Progenitor cell of endocrine pancreas (in vitro differentiated cells): ENCODE measurements at regions not wholly inside any gene's neighbourhood (a gene's known extent, or its start where the extent isn't known, plus 50 kb on each side); places are given as distances from the start of the nearest gene placed in this dataset.

Source experiments
- DNase-seq: peaks from one replicate; pipeline ENCODE4 v3.0.0; 2021; ENCODE audit warnings: low spot score; ENCODE audit not compliant: unreplicated experiment
- H3K27ac Mint-ChIP-seq: 2 replicates; pipeline ENCODE4 v1.8.0; 2021; ENCODE audit warnings: mild to moderate bottlenecking, moderate library complexity, mixed read lengths
- H3K27me3 Mint-ChIP-seq: 2 replicates; pipeline ENCODE4 v1.8.0; 2021; ENCODE audit warnings: mixed read lengths
- H3K36me3 Mint-ChIP-seq: 2 replicates; pipeline ENCODE4 v1.8.0; 2022; ENCODE audit warnings: mixed read lengths; ENCODE audit not compliant: insufficient read depth
- H3K4me1 Mint-ChIP-seq: 2 replicates; pipeline ENCODE4 v1.8.0; 2021; ENCODE audit warnings: low read depth, mixed read lengths
- H3K4me3 Mint-ChIP-seq: 2 replicates; pipeline ENCODE4 v1.8.0; 2021; ENCODE audit warnings: low read depth, mild to moderate bottlenecking, moderate library complexity, mixed read lengths
- H3K9me3 Mint-ChIP-seq: 2 replicates; pipeline ENCODE4 v1.8.0; 2021; ENCODE audit warnings: low read depth, mixed read lengths
- CTCF ChIP-seq: fragments of 200-600 bp; sonication (generic); IDR thresholded peaks from one replicate; pipeline ENCODE4 v1.5.0; 2021; ENCODE audit warnings: antibody characterized with exemption, mild to moderate bottlenecking; ENCODE audit not compliant: unreplicated experiment

GRCh38 chr3:186464424-186465093 lies 79.6 kb downstream of the CRYGS start:
- Mint-ChIP-seq H3K4me1 (peaks cover 21% of the 10 kb centered on the region), H3K27me3 (peaks cover 37% of the 10 kb centered on the region), H3K9me3 (no peaks in the 10 kb centered on the region), H3K27ac (no peak overlapping the region), H3K4me3 (no peak overlapping the region), H3K36me3 (no peaks in the 10 kb centered on the region)
- peak; percentile 21 for TF ChIP-seq CTCF
- no peak for DNase-seq

- H3K9me3 Mint-ChIP-seq, result no peaks in the 10 kb centered on the region
- no peaks in the 10 kb centered on the region for H3K4me1 Mint-ChIP-seq
- peaks cover 47% of the 10 kb centered on the region for H3K27me3 Mint-ChIP-seq
- H3K27ac Mint-ChIP-seq, result no peak overlapping the region
- no peak for DNase-seq
- H3K4me3 Mint-ChIP-seq, result no peak overlapping the region
- no peaks in the 10 kb centered on the region for H3K36me3 Mint-ChIP-seq
- no peak for TF ChIP-seq CTCF
These were observed 83.0 kb downstream of the CRYGS start for GRCh38 chr3:186461141-186461540.

- no peak for TF ChIP-seq CTCF
- Mint-ChIP-seq H3K27ac (no peak overlapping the region), H3K36me3 (no peaks in the 10 kb centered on the region), H3K9me3 (no peaks in the 10 kb centered on the region), H3K4me3 (no peak overlapping the region), H3K27me3 (peaks cover 49% of the 10 kb centered on the region), H3K4me1 (no peaks in the 10 kb centered on the region)
- no peak for DNase-seq
These were observed 85.1 kb downstream of the CRYGS start for GRCh38 chr3:186459108-186459467.

GRCh38 chr3:186458306-186459107 lies 85.7 kb downstream of the CRYGS start:
- Mint-ChIP-seq H3K27me3 (peaks cover 44% of the 10 kb centered on the region), H3K9me3 (no peaks in the 10 kb centered on the region), H3K4me3 (no peak overlapping the region), H3K27ac (no peak overlapping the region), H3K4me1 (no peaks in the 10 kb centered on the region), H3K36me3 (no peaks in the 10 kb centered on the region)
- DNase-seq, result no peak
- TF ChIP-seq CTCF, result no peak

GRCh38 chr3:186457236-186457635 lies 86.9 kb downstream of the CRYGS start:
- no peak overlapping the region for H3K27ac Mint-ChIP-seq
- H3K27me3 Mint-ChIP-seq, result peaks cover 41% of the 10 kb centered on the region
- H3K9me3 Mint-ChIP-seq, result no peaks in the 10 kb centered on the region
- TF ChIP-seq CTCF, result no peak
- H3K4me3 Mint-ChIP-seq, result no peak overlapping the region
- H3K4me1 Mint-ChIP-seq, result no peaks in the 10 kb centered on the region
- DNase-seq, result no peak
- no peaks in the 10 kb centered on the region for H3K36me3 Mint-ChIP-seq
